Activated naive CD4-positive, alpha-beta T cell treated with anti-CD3 and anti-CD28 coated beads, Interleukin-2, amount 50 U/mL, for 24 hours (primary cell): ENCODE measurements at regions not wholly inside any gene's neighbourhood (a gene's known extent, or its start where the extent isn't known, plus 50 kb on each side); places are given as distances from the start of the nearest gene placed in this dataset.

Experiments used
- H3K27ac Mint-ChIP-seq: one replicate; pipeline ENCODE4 v1.8.0; 2021; ENCODE audit warnings: mild to moderate bottlenecking, mixed read lengths
- H3K27me3 Mint-ChIP-seq: one replicate; pipeline ENCODE4 v1.8.0; 2021; ENCODE audit warnings: mixed read lengths
- H3K36me3 Mint-ChIP-seq: one replicate; pipeline ENCODE4 v1.8.0; 2021; ENCODE audit warnings: mixed read lengths
- H3K4me1 Mint-ChIP-seq: one replicate; pipeline ENCODE4 v1.8.0; 2021; ENCODE audit warnings: mixed read lengths
- H3K4me3 Mint-ChIP-seq: one replicate; pipeline ENCODE4 v1.8.0; 2021; ENCODE audit warnings: mild to moderate bottlenecking, mixed read lengths
- H3K9me3 Mint-ChIP-seq: one replicate; pipeline ENCODE4 v1.8.0; 2021; ENCODE audit warnings: mixed read lengths

GRCh38 chr2:52970642-52971041 lies 797.0 kb upstream of the CHAC2 start:
- no peak overlapping the region for H3K27ac Mint-ChIP-seq
- H3K27me3 Mint-ChIP-seq: no peaks in the 10 kb centered on the region
- H3K4me1 Mint-ChIP-seq: no peaks in the 10 kb centered on the region
- no peak overlapping the region for H3K4me3 Mint-ChIP-seq
- H3K9me3 Mint-ChIP-seq: peaks cover 5% of the 10 kb centered on the region
- H3K36me3 Mint-ChIP-seq: no peaks in the 10 kb centered on the region

- H3K27ac Mint-ChIP-seq: no peak overlapping the region
- no peaks in the 10 kb centered on the region for H3K27me3 Mint-ChIP-seq
- H3K4me1 Mint-ChIP-seq: no peaks in the 10 kb centered on the region
Observed at GRCh38 chr2:52968043-52968442, 799.6 kb upstream of the CHAC2 start.

GRCh38 chr2:52964916-52965530 lies 802.6 kb upstream of the CHAC2 start:
- H3K4me1 Mint-ChIP-seq: no peaks in the 10 kb centered on the region
- no peaks in the 10 kb centered on the region for H3K36me3 Mint-ChIP-seq
- H3K9me3 Mint-ChIP-seq: no peaks in the 10 kb centered on the region
- no peak overlapping the region for H3K4me3 Mint-ChIP-seq
- no peak overlapping the region for H3K27ac Mint-ChIP-seq
- no peaks in the 10 kb centered on the region for H3K27me3 Mint-ChIP-seq

More at GRCh38 chr2:52968043-52968442, 799.6 kb upstream of the CHAC2 start:
- Mint-ChIP-seq H3K4me3 (no peak overlapping the region), H3K9me3 (no peaks in the 10 kb centered on the region), H3K36me3 (no peaks in the 10 kb centered on the region)

- Mint-ChIP-seq H3K27ac (no peak overlapping the region), H3K9me3 (no peaks in the 10 kb centered on the region), H3K4me3 (no peak overlapping the region), H3K27me3 (no peaks in the 10 kb centered on the region), H3K4me1 (no peaks in the 10 kb centered on the region), H3K36me3 (no peaks in the 10 kb centered on the region)
Observed at GRCh38 chr2:52961403-52961802, 806.2 kb upstream of the CHAC2 start.

GRCh38 chr2:52960881-52961280 lies 806.7 kb upstream of the CHAC2 start:
- no peak overlapping the region for H3K4me3 Mint-ChIP-seq
- H3K27me3 Mint-ChIP-seq: no peaks in the 10 kb centered on the region
- no peaks in the 10 kb centered on the region for H3K36me3 Mint-ChIP-seq
- H3K27ac Mint-ChIP-seq: no peak overlapping the region
- no peaks in the 10 kb centered on the region for H3K4me1 Mint-ChIP-seq
- H3K9me3 Mint-ChIP-seq: no peaks in the 10 kb centered on the region

GRCh38 chr2:52959801-52960200 lies 807.8 kb upstream of the CHAC2 start:
- Mint-ChIP-seq H3K27ac (no peak overlapping the region), H3K27me3 (no peaks in the 10 kb centered on the region), H3K36me3 (no peaks in the 10 kb centered on the region), H3K9me3 (no peaks in the 10 kb centered on the region), H3K4me3 (no peak overlapping the region), H3K4me1 (no peaks in the 10 kb centered on the region)

GRCh38 chr2:52956766-52957165 lies 810.8 kb upstream of the CHAC2 start:
- Mint-ChIP-seq H3K27ac (no peak overlapping the region), H3K4me1 (no peaks in the 10 kb centered on the region), H3K36me3 (no peaks in the 10 kb centered on the region), H3K4me3 (no peak overlapping the region), H3K9me3 (no peaks in the 10 kb centered on the region), H3K27me3 (no peaks in the 10 kb centered on the region)

GRCh38 chr2:52956118-52956517 lies 811.5 kb upstream of the CHAC2 start:
- Mint-ChIP-seq H3K36me3 (no peaks in the 10 kb centered on the region), H3K4me3 (no peak overlapping the region), H3K27ac (no peak overlapping the region), H3K4me1 (no peaks in the 10 kb centered on the region), H3K9me3 (no peaks in the 10 kb centered on the region), H3K27me3 (no peaks in the 10 kb centered on the region)

- H3K27ac Mint-ChIP-seq: no peak overlapping the region
- H3K4me3 Mint-ChIP-seq: no peak overlapping the region
- no peaks in the 10 kb centered on the region for H3K27me3 Mint-ChIP-seq
- H3K4me1 Mint-ChIP-seq: no peaks in the 10 kb centered on the region
- no peaks in the 10 kb centered on the region for H3K36me3 Mint-ChIP-seq
- H3K9me3 Mint-ChIP-seq: peaks cover 9% of the 10 kb centered on the region
Observed at GRCh38 chr2:52955079-52955478, 812.5 kb upstream of the CHAC2 start.

- no peaks in the 10 kb centered on the region for H3K27me3 Mint-ChIP-seq
- no peak overlapping the region for H3K27ac Mint-ChIP-seq
- no peak overlapping the region for H3K4me3 Mint-ChIP-seq
- no peaks in the 10 kb centered on the region for H3K9me3 Mint-ChIP-seq
- H3K36me3 Mint-ChIP-seq: no peaks in the 10 kb centered on the region
- no peaks in the 10 kb centered on the region for H3K4me1 Mint-ChIP-seq
Observed at GRCh38 chr2:52940101-52940500, 827.5 kb upstream of the CHAC2 start.

- H3K4me3 Mint-ChIP-seq: no peak overlapping the region
- no peaks in the 10 kb centered on the region for H3K9me3 Mint-ChIP-seq
- H3K27ac Mint-ChIP-seq: no peak overlapping the region
- no peaks in the 10 kb centered on the region for H3K36me3 Mint-ChIP-seq
- H3K27me3 Mint-ChIP-seq: no peaks in the 10 kb centered on the region
- no peaks in the 10 kb centered on the region for H3K4me1 Mint-ChIP-seq
Observed at GRCh38 chr2:52939250-52939649, 828.4 kb upstream of the CHAC2 start.

GRCh38 chr2:52936029-52936428 lies 831.6 kb upstream of the CHAC2 start:
- Mint-ChIP-seq H3K4me1 (no peaks in the 10 kb centered on the region), H3K27ac (no peak overlapping the region), H3K36me3 (no peaks in the 10 kb centered on the region), H3K9me3 (peaks cover 5% of the 10 kb centered on the region), H3K27me3 (no peaks in the 10 kb centered on the region), H3K4me3 (no peak overlapping the region)

GRCh38 chr2:52934920-52935640 lies 832.5 kb upstream of the CHAC2 start:
- Mint-ChIP-seq H3K36me3 (no peaks in the 10 kb centered on the region), H3K4me1 (no peaks in the 10 kb centered on the region), H3K27ac (no peak overlapping the region), H3K9me3 (peaks cover 5% of the 10 kb centered on the region), H3K4me3 (no peak overlapping the region), H3K27me3 (no peaks in the 10 kb centered on the region)

- H3K4me1 Mint-ChIP-seq: no peaks in the 10 kb centered on the region
- H3K27me3 Mint-ChIP-seq: no peaks in the 10 kb centered on the region
- H3K27ac Mint-ChIP-seq: no peak overlapping the region
- no peaks in the 10 kb centered on the region for H3K36me3 Mint-ChIP-seq
- peaks cover 5% of the 10 kb centered on the region for H3K9me3 Mint-ChIP-seq
- H3K4me3 Mint-ChIP-seq: no peak overlapping the region
Observed at GRCh38 chr2:52934323-52934898, 833.2 kb upstream of the CHAC2 start.

- Mint-ChIP-seq H3K36me3 (no peaks in the 10 kb centered on the region), H3K27me3 (no peaks in the 10 kb centered on the region), H3K27ac (no peak overlapping the region), H3K4me3 (no peak overlapping the region), H3K4me1 (no peaks in the 10 kb centered on the region), H3K9me3 (peaks cover 5% of the 10 kb centered on the region)
Observed at GRCh38 chr2:52933878-52934277, 833.7 kb upstream of the CHAC2 start.

- H3K4me3 Mint-ChIP-seq: no peak overlapping the region
- peaks cover 5% of the 10 kb centered on the region for H3K9me3 Mint-ChIP-seq
- no peak overlapping the region for H3K27ac Mint-ChIP-seq
- H3K27me3 Mint-ChIP-seq: no peaks in the 10 kb centered on the region
- H3K36me3 Mint-ChIP-seq: no peaks in the 10 kb centered on the region
- no peaks in the 10 kb centered on the region for H3K4me1 Mint-ChIP-seq
Observed at GRCh38 chr2:52931660-52932059, 835.9 kb upstream of the CHAC2 start.
